CD4-positive, alpha-beta T cell treated with Interferon alpha-2 for 1 hour (primary cell): ENCODE measurements at regions not wholly inside any gene's neighbourhood (a gene's known extent, or its start where the extent isn't known, plus 50 kb on each side); places are given as distances from the start of the nearest gene placed in this dataset.
"Not testable (repeated sequence)": the region's sequence is repeated elsewhere in the genome, so short reads cannot be mapped to it uniquely, and the experiment has no call there.

Experiments
- DNase-seq, 2 donors: peaks; one replicate each; pipeline ENCODE4 v3.0.0-alpha.2; 2020 to 2022

- no peak for DNase-seq
Measured at GRCh38 chr15:72864681-72865080, 81.1 kb upstream of the ADPGK start.

- no peak for DNase-seq
Measured at GRCh38 chr15:72861354-72861910, 77.9 kb upstream of the ADPGK start.

- DNase-seq = no peak
Measured at GRCh38 chr15:72859757-72860145, 76.2 kb upstream of the ADPGK start.

- no peak for DNase-seq
Measured at GRCh38 chr15:72859017-72859756, 75.6 kb upstream of the ADPGK start.

GRCh38 chr15:72858205-72858604 lies 74.6 kb upstream of the ADPGK start:
- DNase-seq = no peak

GRCh38 chr15:72857331-72858063 lies 73.9 kb upstream of the ADPGK start:
- no peak for DNase-seq

GRCh38 chr15:72856549-72857040 lies 73.0 kb upstream of the ADPGK start:
- no peak for DNase-seq

GRCh38 chr15:72855791-72856190 lies 72.2 kb upstream of the ADPGK start:
- DNase-seq = no peak

GRCh38 chr15:72852273-72852672 lies 68.7 kb upstream of the ADPGK start:
- no peak for DNase-seq

GRCh38 chr15:72851586-72851985 lies 68.0 kb upstream of the ADPGK start:
- DNase-seq = no peak

- DNase-seq = no peak
Measured at GRCh38 chr15:72850833-72851232, 67.3 kb upstream of the ADPGK start.

- DNase-seq = no peak
Measured at GRCh38 chr15:72847806-72848205, 64.2 kb upstream of the ADPGK start.

GRCh38 chr15:72847033-72847432 lies 63.5 kb upstream of the ADPGK start:
- DNase-seq = no peak

- no peak for DNase-seq
Measured at GRCh38 chr15:72845981-72846383, 62.4 kb upstream of the ADPGK start.

GRCh38 chr15:72844067-72844466 lies 60.5 kb upstream of the ADPGK start:
- DNase-seq = peak in 1 of 2 donors; percentile 2

GRCh38 chr15:72843340-72843739 lies 59.8 kb upstream of the ADPGK start:
- DNase-seq = not testable (repeated sequence)

GRCh38 chr15:72840114-72840513 lies 56.6 kb upstream of the ADPGK start:
- DNase-seq = no peak

GRCh38 chr15:72838311-72838731 lies 54.8 kb upstream of the ADPGK start:
- no peak for DNase-seq

- no peak for DNase-seq
Measured at GRCh38 chr15:72836676-72837330, 53.2 kb upstream of the ADPGK start.

- peak in 1 of 2 donors; percentile 1 for DNase-seq
Measured at GRCh38 chr15:72835294-72835890, 51.8 kb upstream of the ADPGK start.

GRCh38 chr15:72833561-72833960 lies 50.0 kb upstream of the ADPGK start:
- no peak for DNase-seq
